HG03097 (cell line): ENCODE measurements at regions not wholly inside any gene's neighbourhood (a gene's known extent, or its start where the extent isn't known, plus 50 kb on each side); places are given as distances from the start of the nearest gene placed in this dataset.

Experiments used
- ATAC-seq: cut with Tn5 transposase; IDR thresholded peaks from one replicate; pipeline ENCODE4 v1.9.1; 2021; ENCODE audit not compliant: unreplicated experiment, low FRiP score

DNA sequence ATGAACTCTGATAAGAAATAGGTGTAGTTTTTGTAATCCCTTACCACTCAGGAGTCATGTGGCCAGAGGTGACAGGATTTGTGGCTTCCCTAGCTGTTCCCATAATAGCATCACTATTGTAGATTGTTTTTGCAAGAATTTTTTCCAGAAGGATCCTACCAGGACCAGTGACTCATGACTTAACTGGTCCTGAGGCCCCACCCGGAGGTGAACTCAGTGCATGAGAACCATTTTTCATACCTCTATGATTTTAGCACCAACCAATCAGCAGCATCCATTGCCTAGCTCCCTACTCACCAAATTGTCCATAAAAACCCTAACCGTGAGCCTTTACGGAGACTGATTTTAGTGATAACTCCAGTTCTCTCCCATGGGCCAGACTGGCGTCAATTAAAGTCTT, 484.8 kb downstream of the PSAT1 start:
- no peak for ATAC-seq

- no peak for ATAC-seq
Measured at GRCh38 chr9:78782234-78782633, 485.3 kb downstream of the PSAT1 start.

DNA sequence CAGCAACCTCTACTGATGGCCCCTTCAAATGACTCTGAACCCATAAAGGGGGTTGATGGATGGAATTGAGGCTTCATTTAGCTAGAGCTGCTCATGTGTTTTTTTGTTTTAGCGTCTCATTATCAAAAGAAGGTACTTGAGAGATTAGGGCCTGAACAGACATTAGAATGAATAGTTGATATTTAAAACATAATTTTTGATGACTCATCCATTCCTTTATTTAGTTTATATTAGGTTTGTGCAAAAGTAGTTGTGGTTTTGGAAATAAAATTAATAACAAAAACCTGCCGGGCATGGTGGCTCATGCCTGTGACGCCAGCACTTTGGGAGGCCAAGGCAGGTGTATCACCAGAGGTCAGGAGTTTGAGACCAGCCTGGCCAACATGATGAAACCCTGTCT, 485.9 kb downstream of the PSAT1 start:
- ATAC-seq, result no peak

- ATAC-seq, result no peak
Measured at GRCh38 chr9:78783743-78784142, 486.8 kb downstream of the PSAT1 start.

DNA sequence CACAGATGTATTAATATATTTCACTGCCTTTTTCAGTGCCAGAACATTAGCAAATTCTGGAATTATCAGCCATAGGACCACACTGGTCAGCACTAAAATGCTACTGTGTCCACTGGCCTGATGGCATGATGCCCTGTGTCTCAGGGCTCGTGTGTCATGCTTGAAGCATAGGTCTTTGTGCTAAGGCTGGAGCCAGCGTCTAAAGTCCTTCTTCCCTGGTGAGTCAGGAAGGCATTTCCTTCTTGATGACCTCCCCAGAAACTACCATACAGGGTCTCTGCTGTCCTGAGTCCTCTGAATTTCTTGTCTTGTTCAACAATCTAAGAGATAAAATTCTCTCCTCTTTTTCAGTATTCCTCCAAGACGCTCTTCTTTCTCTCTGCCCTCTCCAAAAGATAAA, 489.9 kb downstream of the PSAT1 start:
- no peak for ATAC-seq

- no peak for ATAC-seq
Measured at GRCh38 chr9:78788101-78788500, 491.2 kb downstream of the PSAT1 start.

GRCh38 chr9:78791779-78792178, 494.9 kb downstream of the PSAT1 start:
- ATAC-seq, result no peak

- ATAC-seq, result no peak
Measured at GRCh38 chr9:78792745-78793144, 495.8 kb downstream of the PSAT1 start.

GRCh38 chr9:78805771-78806170, 508.8 kb downstream of the PSAT1 start:
- ATAC-seq, result no peak

DNA sequence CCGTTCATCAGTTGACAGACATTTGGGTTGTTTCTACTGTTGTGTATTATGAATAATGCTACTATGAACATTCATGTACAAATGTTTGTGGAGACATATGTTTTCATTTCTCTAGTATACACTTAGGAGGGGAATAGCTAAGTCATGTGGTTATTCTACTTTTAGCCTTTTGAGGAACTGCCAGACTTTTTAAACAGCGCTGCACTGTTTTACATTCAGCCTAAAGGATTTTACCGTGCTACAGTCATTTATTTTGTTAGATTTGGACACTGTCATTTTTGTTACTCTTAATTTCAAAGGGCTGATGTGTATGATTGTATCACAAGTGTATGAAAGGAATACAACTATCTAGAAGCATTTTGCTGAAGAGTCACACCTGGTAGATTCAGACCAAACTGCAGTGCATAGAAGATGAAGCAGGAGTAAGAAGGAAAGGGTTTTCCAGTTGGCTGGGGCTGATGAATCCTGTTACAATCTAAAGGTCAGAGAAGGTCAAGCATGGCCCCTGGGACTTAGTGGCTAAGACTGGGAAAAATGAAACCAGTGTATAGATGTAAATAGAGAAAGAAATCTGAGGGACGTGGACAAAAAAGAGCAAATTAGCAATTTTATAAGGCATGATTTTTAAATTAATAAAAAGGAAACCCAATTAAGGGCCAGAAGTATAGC, 509.7 kb downstream of the PSAT1 start:
- ATAC-seq, result no peak

DNA sequence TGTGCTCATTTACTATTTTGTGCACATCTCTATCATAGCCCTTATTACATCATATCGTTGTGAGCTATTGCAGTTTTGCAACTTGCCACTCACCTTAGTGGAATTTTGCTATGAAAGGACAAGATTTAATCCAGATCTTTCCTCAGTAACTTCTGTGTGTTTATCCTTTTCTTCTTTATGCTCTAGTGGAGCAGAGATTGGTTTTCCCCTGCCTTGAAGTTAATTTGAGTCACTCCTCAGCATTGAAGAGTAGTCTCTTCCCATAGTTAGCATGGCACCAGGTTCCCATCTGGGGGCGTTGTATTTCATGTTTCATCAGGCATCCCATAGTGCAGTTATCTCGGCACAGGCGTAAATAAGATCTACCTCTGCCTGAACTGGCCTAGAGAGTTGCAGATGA, 510.4 kb downstream of the PSAT1 start:
- ATAC-seq, result no peak

DNA sequence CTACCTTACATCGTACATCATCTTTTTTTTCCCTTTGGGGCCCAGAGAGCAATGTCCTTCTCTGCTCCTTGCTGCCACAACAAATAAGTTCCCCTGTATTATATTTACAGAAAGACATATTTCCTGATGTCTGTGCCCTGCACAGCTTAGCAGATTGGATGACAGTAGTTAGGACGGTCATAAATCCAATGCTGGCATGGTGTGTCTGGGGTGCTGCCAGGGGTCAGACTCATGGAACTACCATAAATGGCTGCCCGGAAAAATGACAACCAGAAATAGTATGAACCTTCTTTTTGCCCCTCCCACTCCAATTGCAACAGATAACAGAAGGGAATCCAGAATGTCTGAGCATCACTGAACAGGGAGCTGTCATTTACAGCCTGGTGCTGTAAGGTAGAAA, 511.1 kb downstream of the PSAT1 start:
- no peak for ATAC-seq

- no peak for ATAC-seq
Measured at GRCh38 chr9:78811622-78812276, 514.8 kb downstream of the PSAT1 start.

DNA sequence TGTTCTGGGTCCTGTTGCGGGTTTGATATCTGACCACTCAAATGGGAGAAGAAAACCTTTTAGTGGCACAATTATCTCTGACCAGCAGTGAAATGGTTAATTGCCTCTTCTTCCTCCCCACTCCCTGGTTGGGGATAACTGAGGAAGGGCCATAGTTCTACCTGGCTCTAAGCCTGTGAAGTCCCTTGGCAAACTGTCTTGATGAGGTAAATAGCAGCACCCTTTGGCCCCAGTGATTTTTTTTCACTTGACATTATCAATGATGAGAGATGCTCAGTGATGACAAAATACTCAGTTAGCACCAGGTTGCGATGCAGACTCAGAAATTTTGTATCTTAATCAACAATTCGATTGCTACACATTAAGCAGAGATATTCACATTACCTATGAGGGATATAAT, 515.7 kb downstream of the PSAT1 start:
- ATAC-seq, result no peak

DNA sequence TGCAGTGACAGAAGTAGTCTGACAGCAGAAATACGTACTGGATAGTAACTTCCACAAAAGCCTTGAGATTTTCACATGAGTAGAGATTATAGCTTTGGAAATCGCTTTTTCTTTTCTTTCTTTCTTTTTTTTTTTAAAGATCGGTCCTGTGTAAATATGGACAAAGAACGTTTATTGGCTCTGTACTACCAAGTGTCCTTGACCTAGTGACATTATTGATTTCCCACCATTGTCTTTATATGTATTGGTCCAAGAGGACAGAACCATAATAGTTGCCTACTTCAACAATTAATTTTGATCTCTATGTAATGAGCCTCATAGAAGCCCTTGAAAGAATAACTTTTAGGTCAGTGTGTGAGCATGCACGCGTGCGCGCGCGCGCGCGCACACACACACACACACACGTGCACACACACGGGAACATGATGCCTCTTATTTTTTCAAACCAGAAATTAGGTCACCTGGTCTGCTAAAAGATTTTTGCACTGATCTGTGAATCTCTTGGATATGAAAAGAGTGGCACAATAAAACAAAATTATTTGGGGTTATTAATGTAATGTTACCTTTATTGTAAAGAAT, 516.8 kb downstream of the PSAT1 start:
- no peak for ATAC-seq

GRCh38 chr9:78821126-78821822, 524.3 kb downstream of the PSAT1 start:
- no peak for ATAC-seq

DNA sequence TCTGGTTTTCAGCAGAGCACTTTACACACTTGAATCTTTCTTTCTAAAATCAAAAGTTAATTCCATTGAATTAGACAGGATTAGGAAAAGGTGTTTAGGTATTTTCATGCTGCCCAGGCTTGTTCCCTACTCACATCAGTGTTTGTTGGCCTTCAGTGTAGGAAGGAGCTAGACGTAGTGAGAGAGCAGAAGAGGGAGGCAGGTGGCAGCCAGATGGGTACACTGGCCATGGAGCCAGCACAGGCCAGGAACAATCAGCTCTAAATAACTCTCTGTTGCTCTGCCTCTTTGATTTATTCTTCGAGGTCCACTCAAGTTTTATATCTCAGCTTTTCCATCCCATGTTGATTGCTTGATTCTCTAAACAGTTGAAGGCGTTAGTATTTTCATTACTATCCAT, 529.6 kb downstream of the PSAT1 start:
- ATAC-seq, result no peak

GRCh38 chr9:78828521-78828920, 531.6 kb downstream of the PSAT1 start:
- no peak for ATAC-seq

DNA sequence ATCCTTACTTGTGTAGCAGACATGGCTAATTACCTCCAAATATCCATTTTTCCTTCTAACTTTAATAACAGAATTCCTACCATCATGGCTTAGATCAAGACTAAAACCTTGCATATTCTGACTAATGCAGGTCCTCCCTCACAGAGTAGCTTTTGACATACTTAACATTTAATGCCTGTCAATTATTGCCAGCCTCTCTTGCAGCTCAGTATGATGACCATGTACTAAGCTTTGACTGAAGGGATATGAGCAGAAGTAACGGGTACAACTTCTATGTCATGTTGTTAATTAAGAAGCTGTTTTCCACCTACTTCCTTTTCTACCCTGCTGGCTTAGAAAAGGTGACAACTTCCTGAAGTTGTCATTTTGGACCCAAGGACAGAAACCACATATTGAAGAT, 533.4 kb downstream of the PSAT1 start:
- ATAC-seq, result no peak

GRCh38 chr9:78831726-78832125, 534.8 kb downstream of the PSAT1 start:
- no peak for ATAC-seq

- ATAC-seq, result no peak
Measured at GRCh38 chr9:78835928-78836450, 539.1 kb downstream of the PSAT1 start.
